HL-60 (cell line): ENCODE measurements at regions not wholly inside any gene's neighbourhood (a gene's known extent, or its start where the extent isn't known, plus 50 kb on each side); places are given as distances from the start of the nearest gene placed in this dataset.

Experiments
- DNase-seq, 2 experiments: peaks; one replicate each; pipeline ENCODE4 v3.0.0-alpha.2; 2010 to 2020; ENCODE audit warnings: low read depth in 1 of 2, low spot score in 1 of 2
- H3K27ac ChIP-seq: fragments of 250-450 bp; sonication (Bioruptor Pico); replicated peaks from 2 replicates; pipeline ENCODE4 v1.5.1; 2020; ENCODE audit warnings: mild to moderate bottlenecking, moderate library complexity
- H3K27me3 ChIP-seq: fragments of 250-450 bp; sonication (Bioruptor Pico); 2 replicates; pipeline ENCODE4 v1.5.1; 2021; ENCODE audit warnings: mild to moderate bottlenecking, moderate library complexity; ENCODE audit not compliant: insufficient read depth, poor library complexity, severe bottlenecking
- H3K4me3 ChIP-seq: replicated peaks from 2 replicates; pipeline ENCODE4 v1.5.1; 2011; ENCODE audit warnings: mild to moderate bottlenecking, control low read depth, low read length; ENCODE audit not compliant: insufficient read depth
- GABPA ChIP-seq: IDR thresholded peaks from 2 replicates; pipeline ENCODE4 v1.6.1; 2012; ENCODE audit warnings: low read depth
- POLR2AphosphoS5 ChIP-seq: IDR thresholded peaks from 2 replicates; pipeline ENCODE4 v1.6.1; 2012; ENCODE audit warnings: low read depth
- SPI1 ChIP-seq: IDR thresholded peaks from 2 replicates; pipeline ENCODE4 v1.6.1; 2012; ENCODE audit warnings: low read depth, mild to moderate bottlenecking, borderline replicate concordance
- TF ChIP-seq, protein P1 (sequence below): IDR thresholded peaks from 2 replicates; pipeline ENCODE4 v1.6.1; 2012; ENCODE audit warnings: low read depth; ENCODE audit not compliant: insufficient replicate concordance
- TF ChIP-seq, protein P2 (sequence below): IDR thresholded peaks from one replicate; pipeline ENCODE4 v1.5.1; 2011; ENCODE audit warnings: low read length, control low read depth, inconsistent platforms; ENCODE audit not compliant: insufficient read depth

- Histone ChIP-seq H3K27me3 (no peaks in the 10 kb centered on the region), H3K4me3 (no peak overlapping the region), H3K27ac (no peak overlapping the region)
- TF ChIP-seq GABPA (no peak), SPI1 (no peak), POLR2AphosphoS5 (no peak)
- TF ChIP-seq, protein P1, sequence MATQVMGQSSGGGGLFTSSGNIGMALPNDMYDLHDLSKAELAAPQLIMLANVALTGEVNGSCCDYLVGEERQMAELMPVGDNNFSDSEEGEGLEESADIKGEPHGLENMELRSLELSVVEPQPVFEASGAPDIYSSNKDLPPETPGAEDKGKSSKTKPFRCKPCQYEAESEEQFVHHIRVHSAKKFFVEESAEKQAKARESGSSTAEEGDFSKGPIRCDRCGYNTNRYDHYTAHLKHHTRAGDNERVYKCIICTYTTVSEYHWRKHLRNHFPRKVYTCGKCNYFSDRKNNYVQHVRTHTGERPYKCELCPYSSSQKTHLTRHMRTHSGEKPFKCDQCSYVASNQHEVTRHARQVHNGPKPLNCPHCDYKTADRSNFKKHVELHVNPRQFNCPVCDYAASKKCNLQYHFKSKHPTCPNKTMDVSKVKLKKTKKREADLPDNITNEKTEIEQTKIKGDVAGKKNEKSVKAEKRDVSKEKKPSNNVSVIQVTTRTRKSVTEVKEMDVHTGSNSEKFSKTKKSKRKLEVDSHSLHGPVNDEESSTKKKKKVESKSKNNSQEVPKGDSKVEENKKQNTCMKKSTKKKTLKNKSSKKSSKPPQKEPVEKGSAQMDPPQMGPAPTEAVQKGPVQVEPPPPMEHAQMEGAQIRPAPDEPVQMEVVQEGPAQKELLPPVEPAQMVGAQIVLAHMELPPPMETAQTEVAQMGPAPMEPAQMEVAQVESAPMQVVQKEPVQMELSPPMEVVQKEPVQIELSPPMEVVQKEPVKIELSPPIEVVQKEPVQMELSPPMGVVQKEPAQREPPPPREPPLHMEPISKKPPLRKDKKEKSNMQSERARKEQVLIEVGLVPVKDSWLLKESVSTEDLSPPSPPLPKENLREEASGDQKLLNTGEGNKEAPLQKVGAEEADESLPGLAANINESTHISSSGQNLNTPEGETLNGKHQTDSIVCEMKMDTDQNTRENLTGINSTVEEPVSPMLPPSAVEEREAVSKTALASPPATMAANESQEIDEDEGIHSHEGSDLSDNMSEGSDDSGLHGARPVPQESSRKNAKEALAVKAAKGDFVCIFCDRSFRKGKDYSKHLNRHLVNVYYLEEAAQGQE, result no peak
- TF ChIP-seq, protein P2, sequence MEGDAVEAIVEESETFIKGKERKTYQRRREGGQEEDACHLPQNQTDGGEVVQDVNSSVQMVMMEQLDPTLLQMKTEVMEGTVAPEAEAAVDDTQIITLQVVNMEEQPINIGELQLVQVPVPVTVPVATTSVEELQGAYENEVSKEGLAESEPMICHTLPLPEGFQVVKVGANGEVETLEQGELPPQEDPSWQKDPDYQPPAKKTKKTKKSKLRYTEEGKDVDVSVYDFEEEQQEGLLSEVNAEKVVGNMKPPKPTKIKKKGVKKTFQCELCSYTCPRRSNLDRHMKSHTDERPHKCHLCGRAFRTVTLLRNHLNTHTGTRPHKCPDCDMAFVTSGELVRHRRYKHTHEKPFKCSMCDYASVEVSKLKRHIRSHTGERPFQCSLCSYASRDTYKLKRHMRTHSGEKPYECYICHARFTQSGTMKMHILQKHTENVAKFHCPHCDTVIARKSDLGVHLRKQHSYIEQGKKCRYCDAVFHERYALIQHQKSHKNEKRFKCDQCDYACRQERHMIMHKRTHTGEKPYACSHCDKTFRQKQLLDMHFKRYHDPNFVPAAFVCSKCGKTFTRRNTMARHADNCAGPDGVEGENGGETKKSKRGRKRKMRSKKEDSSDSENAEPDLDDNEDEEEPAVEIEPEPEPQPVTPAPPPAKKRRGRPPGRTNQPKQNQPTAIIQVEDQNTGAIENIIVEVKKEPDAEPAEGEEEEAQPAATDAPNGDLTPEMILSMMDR, result no peak
- no peak for DNase-seq
These were observed 160.3 kb upstream of the KLF14 start for GRCh38 chr7:130894146-130894908.

GRCh38 chr7:130894909-130895750, 161.1 kb upstream of the KLF14 start:
- no peak for DNase-seq
- no peak for TF ChIP-seq SPI1
- TF ChIP-seq, protein P2, result no peak
- TF ChIP-seq GABPA, result no peak
- no peak for TF ChIP-seq POLR2AphosphoS5
- TF ChIP-seq, protein P1, result no peak
- no peaks in the 10 kb centered on the region for H3K27me3 ChIP-seq
- H3K4me3 ChIP-seq, result no peak overlapping the region
- no peak overlapping the region for H3K27ac ChIP-seq

- Histone ChIP-seq H3K27me3 (no peaks in the 10 kb centered on the region), H3K27ac (no peak overlapping the region), H3K4me3 (no peak overlapping the region)
- DNase-seq, result peak in 1 of 2 experiments; percentile 23
- TF ChIP-seq SPI1 (peak; percentile 3; the same call in 1 of the 2 replicates), POLR2AphosphoS5 (no peak)
- TF ChIP-seq, protein P2, result peak; percentile 17
- TF ChIP-seq, protein P1, result no peak
These were observed 162.3 kb upstream of the KLF14 start for GRCh38 chr7:130896051-130896881.
